Neural cell (in vitro differentiated cells): ENCODE measurements at regions not wholly inside any gene's neighbourhood (a gene's known extent, or its start where the extent isn't known, plus 50 kb on each side); places are given as distances from the start of the nearest gene placed in this dataset.

Source experiments
- H2AFZ ChIP-seq: fragments of 200-600, 300-800 bp; sonication (generic), shearing (Covaris generic); 2 replicates; pipeline ENCODE4 v1.6.0; 2014; ENCODE audit warnings: low read depth, mild to moderate bottlenecking, antibody characterized with exemption, low read length, moderate library complexity
- H3F3A ChIP-seq: fragments of 200-600 bp; shearing (Covaris generic); 2 replicates; pipeline ENCODE4 v1.6.1; 2016; ENCODE audit warnings: mild to moderate bottlenecking, moderate library complexity, mixed read lengths, antibody characterized with exemption, low read length; ENCODE audit not compliant: insufficient read depth, poor library complexity, severe bottlenecking
- H3K27ac ChIP-seq: fragments of 200-600, 300-800 bp; sonication (generic), shearing (Covaris generic); 2 replicates; pipeline ENCODE4 v1.5.1; 2014; ENCODE audit warnings: mild to moderate bottlenecking, low read length, moderate library complexity
- H3K27me3 ChIP-seq: fragments of 300-800, 200-600 bp; sonication (generic), shearing (Covaris generic); 2 replicates; pipeline ENCODE4 v1.6.0; 2014; ENCODE audit warnings: mild to moderate bottlenecking, low read depth, low read length, moderate library complexity; ENCODE audit not compliant: insufficient read depth
- H3K36me3 ChIP-seq: fragments of 300-800, 200-600 bp; sonication (generic), shearing (Covaris generic); 2 replicates; pipeline ENCODE4 v1.5.1; 2014; ENCODE audit warnings: mild to moderate bottlenecking, antibody characterized with exemption, low read length, moderate library complexity; ENCODE audit not compliant: insufficient read depth
- H3K4me2 ChIP-seq: fragments of 300-800, 200-600 bp; sonication (generic), shearing (Covaris generic); 2 replicates; pipeline ENCODE4 v1.6.0; 2014; ENCODE audit warnings: mild to moderate bottlenecking, low read length
- H3K4me3 ChIP-seq: fragments of 300-800, 200-600 bp; sonication (generic), shearing (Covaris generic); 2 replicates; pipeline ENCODE4 v1.5.1; 2014; ENCODE audit warnings: mild to moderate bottlenecking, low read length, moderate library complexity
- H3K79me2 ChIP-seq: fragments of 200-600 bp; shearing (Covaris generic); replicated peaks from 2 replicates; pipeline ENCODE4 v1.6.0; 2014; ENCODE audit warnings: mild to moderate bottlenecking, low read length, moderate library complexity; ENCODE audit not compliant: insufficient read depth
- H3K9ac ChIP-seq: fragments of 300-800, 200-600 bp; sonication (generic), shearing (Covaris generic); 2 replicates; pipeline ENCODE4 v1.6.1; 2016; ENCODE audit warnings: mild to moderate bottlenecking, low read length, mixed read lengths
- H3K9me2 ChIP-seq: fragments of 200-600 bp; shearing (Covaris generic); 2 replicates; pipeline ENCODE4 v1.6.1; 2016; ENCODE audit warnings: mild to moderate bottlenecking, low read length, mixed read lengths; ENCODE audit not compliant: insufficient read depth
- H3K9me3 ChIP-seq: fragments of 200-600, 300-800 bp; sonication (generic), shearing (Covaris generic); 2 replicates; pipeline ENCODE4 v1.6.1; 2016; ENCODE audit warnings: mild to moderate bottlenecking, mixed run types, low read length, moderate library complexity, mixed read lengths
- H4K20me1 ChIP-seq: fragments of 200-600 bp; shearing (Covaris generic); 2 replicates; pipeline ENCODE4 v1.6.1; 2016; ENCODE audit warnings: mild to moderate bottlenecking, mixed run types; ENCODE audit not compliant: insufficient read depth
- CTCF ChIP-seq: fragments of 450-650 bp; IDR thresholded peaks from 2 replicates; pipeline ENCODE4 v1.5.1; 2014; ENCODE audit warnings: antibody characterized with exemption, mild to moderate bottlenecking, moderate library complexity; ENCODE audit not compliant: poor library complexity, severe bottlenecking
- EP300 ChIP-seq: fragments of 450-650 bp; conservative IDR thresholded peaks from 2 replicates; pipeline ENCODE4 v1.6.1; 2014; ENCODE audit warnings: antibody characterized with exemption, mild to moderate bottlenecking, moderate library complexity; ENCODE audit not compliant: poor library complexity, severe bottlenecking
- EZH2 ChIP-seq: fragments of 200-600, 300-800 bp; shearing (Covaris generic), sonication (generic); IDR thresholded peaks from 2 replicates; pipeline ENCODE4 v1.6.1; 2014; ENCODE audit warnings: antibody characterized with exemption, low read length, borderline replicate concordance, mild to moderate bottlenecking; ENCODE audit not compliant: insufficient read depth, poor library complexity, severe bottlenecking
- MXI1 ChIP-seq: fragments of 450-650 bp; conservative IDR thresholded peaks from 2 replicates; pipeline ENCODE4 v1.6.1; 2014; ENCODE audit warnings: antibody characterized with exemption, mild to moderate bottlenecking; ENCODE audit not compliant: poor library complexity, severe bottlenecking
- POLR2AphosphoS5 ChIP-seq: IDR thresholded peaks from 2 replicates; pipeline ENCODE4 v1.6.1; 2012
- RAD21 ChIP-seq: fragments of 450-650 bp; conservative IDR thresholded peaks from 2 replicates; pipeline ENCODE4 v1.6.1; 2014; ENCODE audit warnings: antibody characterized with exemption, mild to moderate bottlenecking, moderate library complexity
- SMC3 ChIP-seq: fragments of 450-650 bp; conservative IDR thresholded peaks from 2 replicates; pipeline ENCODE4 v1.6.1; 2014; ENCODE audit warnings: antibody characterized with exemption, mild to moderate bottlenecking, moderate library complexity; ENCODE audit not compliant: poor library complexity
- TAF1 ChIP-seq: IDR thresholded peaks from 2 replicates; pipeline ENCODE4 v1.6.1; 2012; ENCODE audit warnings: low read depth
- TF ChIP-seq, protein P1 (sequence below): IDR thresholded peaks from 2 replicates; pipeline ENCODE4 v1.6.1; 2012; ENCODE audit warnings: borderline replicate concordance

DNA sequence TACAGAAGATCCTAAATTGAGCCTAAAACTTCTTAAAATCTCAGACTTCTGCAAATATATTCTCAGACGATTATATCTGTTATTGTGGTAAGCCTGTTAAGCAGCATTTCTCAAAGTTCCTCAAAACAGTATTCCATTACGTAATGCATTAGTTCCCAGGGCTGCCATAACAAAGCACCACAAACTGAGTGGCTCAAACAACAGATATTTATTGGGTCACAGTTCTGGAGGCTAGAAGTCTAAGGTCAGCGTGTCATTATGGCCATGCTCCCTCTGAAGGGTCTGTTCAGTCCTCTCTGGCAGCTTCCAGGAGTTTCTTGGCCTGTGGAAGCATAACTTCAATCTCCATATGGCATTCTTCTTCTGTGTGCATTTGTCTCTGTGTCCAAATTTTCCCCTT, 103.5 kb upstream of the ST6GALNAC5 start:
- Histone ChIP-seq H3K9me3 (no peaks in the 10 kb centered on the region), H3K36me3 (no peaks in the 10 kb centered on the region), H3K27ac (no peak overlapping the region), H3K79me2 (no peaks in the 10 kb centered on the region), H4K20me1 (no peaks in the 10 kb centered on the region), H3K9me2 (no peaks in the 10 kb centered on the region), H3K4me2 (no peak overlapping the region), H3K4me3 (no peak overlapping the region), H3K27me3 (no peaks in the 10 kb centered on the region), H3K9ac (no peak overlapping the region), H2AFZ (no peak overlapping the region), H3F3A (no peaks in the 10 kb centered on the region)
- TF ChIP-seq MXI1: no peak
- no peak for TF ChIP-seq EZH2
- no peak for TF ChIP-seq RAD21
- TF ChIP-seq CTCF: no peak
- TF ChIP-seq, protein P1, sequence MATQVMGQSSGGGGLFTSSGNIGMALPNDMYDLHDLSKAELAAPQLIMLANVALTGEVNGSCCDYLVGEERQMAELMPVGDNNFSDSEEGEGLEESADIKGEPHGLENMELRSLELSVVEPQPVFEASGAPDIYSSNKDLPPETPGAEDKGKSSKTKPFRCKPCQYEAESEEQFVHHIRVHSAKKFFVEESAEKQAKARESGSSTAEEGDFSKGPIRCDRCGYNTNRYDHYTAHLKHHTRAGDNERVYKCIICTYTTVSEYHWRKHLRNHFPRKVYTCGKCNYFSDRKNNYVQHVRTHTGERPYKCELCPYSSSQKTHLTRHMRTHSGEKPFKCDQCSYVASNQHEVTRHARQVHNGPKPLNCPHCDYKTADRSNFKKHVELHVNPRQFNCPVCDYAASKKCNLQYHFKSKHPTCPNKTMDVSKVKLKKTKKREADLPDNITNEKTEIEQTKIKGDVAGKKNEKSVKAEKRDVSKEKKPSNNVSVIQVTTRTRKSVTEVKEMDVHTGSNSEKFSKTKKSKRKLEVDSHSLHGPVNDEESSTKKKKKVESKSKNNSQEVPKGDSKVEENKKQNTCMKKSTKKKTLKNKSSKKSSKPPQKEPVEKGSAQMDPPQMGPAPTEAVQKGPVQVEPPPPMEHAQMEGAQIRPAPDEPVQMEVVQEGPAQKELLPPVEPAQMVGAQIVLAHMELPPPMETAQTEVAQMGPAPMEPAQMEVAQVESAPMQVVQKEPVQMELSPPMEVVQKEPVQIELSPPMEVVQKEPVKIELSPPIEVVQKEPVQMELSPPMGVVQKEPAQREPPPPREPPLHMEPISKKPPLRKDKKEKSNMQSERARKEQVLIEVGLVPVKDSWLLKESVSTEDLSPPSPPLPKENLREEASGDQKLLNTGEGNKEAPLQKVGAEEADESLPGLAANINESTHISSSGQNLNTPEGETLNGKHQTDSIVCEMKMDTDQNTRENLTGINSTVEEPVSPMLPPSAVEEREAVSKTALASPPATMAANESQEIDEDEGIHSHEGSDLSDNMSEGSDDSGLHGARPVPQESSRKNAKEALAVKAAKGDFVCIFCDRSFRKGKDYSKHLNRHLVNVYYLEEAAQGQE: no peak
- TF ChIP-seq TAF1: no peak
- TF ChIP-seq EP300: no peak
- TF ChIP-seq SMC3: no peak
- no peak for TF ChIP-seq POLR2AphosphoS5

DNA sequence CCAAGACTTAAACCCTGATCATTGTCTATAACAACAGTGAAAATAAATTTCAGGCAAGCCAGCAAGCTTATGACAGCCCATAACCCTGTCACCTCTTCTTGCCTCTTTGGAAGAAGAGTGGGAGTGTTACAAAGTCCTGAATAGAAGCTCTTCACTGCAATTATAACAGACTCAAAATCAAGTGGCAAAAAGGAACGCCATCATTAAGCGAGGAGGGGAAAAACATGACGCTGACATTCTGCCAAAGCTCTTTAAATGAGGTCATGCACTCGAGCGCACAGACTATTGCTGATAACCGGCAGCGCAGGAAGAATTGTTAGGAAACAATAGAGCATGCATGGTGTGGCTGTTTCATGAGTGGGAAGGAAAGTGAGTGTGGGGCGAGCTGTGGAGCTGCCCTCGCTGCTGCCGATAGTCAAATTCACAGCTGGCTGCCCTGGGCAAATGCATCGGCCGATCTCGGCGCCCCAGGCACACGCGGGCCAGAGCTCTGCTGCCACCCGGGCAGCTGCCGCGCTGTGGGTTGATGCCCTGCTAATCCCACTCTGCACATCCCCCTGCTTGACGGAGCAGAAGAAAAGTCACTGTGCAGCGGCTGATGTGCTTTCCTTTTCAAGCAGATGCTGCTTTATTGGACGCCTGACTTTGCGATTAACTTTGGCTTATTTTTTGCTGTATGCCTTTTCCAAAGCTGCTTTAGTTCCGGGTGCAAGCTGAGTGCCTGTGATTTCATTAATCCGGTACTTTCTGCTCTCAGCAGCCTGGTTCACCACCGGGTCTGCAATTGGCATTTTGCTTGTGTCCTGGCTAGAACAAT, 102.4 kb upstream of the ST6GALNAC5 start:
- no peak overlapping the region for H3K4me2 ChIP-seq
- no peak overlapping the region for H3K4me3 ChIP-seq
- no peaks in the 10 kb centered on the region for H3K27me3 ChIP-seq
- no peak overlapping the region for H3K27ac ChIP-seq
- H3K9me3 ChIP-seq: no peaks in the 10 kb centered on the region
- TF ChIP-seq EZH2 (no peak), SMC3 (no peak), CTCF (no peak), EP300 (no peak), RAD21 (no peak), POLR2AphosphoS5 (no peak), MXI1 (no peak), TAF1 (no peak)
- TF ChIP-seq, protein P1: no peak
- H3K36me3 ChIP-seq: no peaks in the 10 kb centered on the region
- no peak overlapping the region for H3K9ac ChIP-seq
- no peaks in the 10 kb centered on the region for H3K79me2 ChIP-seq
- no peaks in the 10 kb centered on the region for H4K20me1 ChIP-seq
- H3K9me2 ChIP-seq: no peaks in the 10 kb centered on the region
- no peaks in the 10 kb centered on the region for H3F3A ChIP-seq
- H2AFZ ChIP-seq: no peak overlapping the region
